B cell (primary cell): ENCODE measurements at regions not wholly inside any gene's neighbourhood (a gene's known extent, or its start where the extent isn't known, plus 50 kb on each side); places are given as distances from the start of the nearest gene placed in this dataset.

ENCODE experiments used
- ATAC-seq: fragments of 200-7000 bp; cut with Tn5 transposase; one replicate; pipeline ENCODE4 v1.10.0; 2021; ENCODE audit warnings: low read depth, mild to moderate bottlenecking, moderate number of reproducible peaks, moderate library complexity
- CTCF ChIA-PET: fragments of 350-600 bp; sonication (Branson Sonifier 250); formaldehyde crosslinking; loops from one replicate; lab custom pipeline; 2021; ENCODE audit warnings: antibody characterized with exemption, inconsistent platforms; lab: Charles Lee
- POLR2A ChIA-PET: fragments of 350-600 bp; sonication (Branson Sonifier 250); formaldehyde crosslinking; loops from one replicate; lab custom pipeline; 2021; ENCODE audit warnings: antibody characterized with exemption; lab: Charles Lee
- DNase-seq: peaks from one replicate; pipeline ENCODE4 v3.0.0; 2013
- H2AFZ ChIP-seq: 2 replicates; pipeline ENCODE4 v1.6.1; 2012; ENCODE audit warnings: mild to moderate bottlenecking, low read depth, low read length; ENCODE audit not compliant: insufficient read depth, poor library complexity, severe bottlenecking
- H3K27ac ChIP-seq, 2 donors: 1 replicate in 1 of 2; 2 replicates in 1 of 2; pipeline ENCODE4 v1.5.1; 2012 to 2013; ENCODE audit warnings: low read length in 2 of 2, mild to moderate bottlenecking in 2 of 2, moderate library complexity in 1 of 2
- H3K27me3 ChIP-seq, 4 experiments: fragments of 200-600 bp in 1 of 4; sonication (generic) in 1 of 4; replicated peaks in 1 of 4; 1 replicate in 2 of 4; 2 replicates in 2 of 4; pipeline versions ENCODE4 v1.6.1 to v1.7.0; 2013 to 2016; ENCODE audit warnings: low read length in 3 of 4, mild to moderate bottlenecking in 2 of 4, mixed read lengths in 1 of 4, moderate library complexity in 1 of 4; ENCODE audit not compliant: insufficient read depth in 4 of 4, control insufficient read depth in 3 of 4; ENCODE audit errors: control extremely low read depth in 1 of 4
- H3K36me3 ChIP-seq, 2 experiments: replicated peaks in 1 of 2; 1 replicate in 1 of 2; 2 replicates in 1 of 2; pipeline versions ENCODE4 v1.6.1 to v1.7.1; 2013; ENCODE audit warnings: low read length in 1 of 2; ENCODE audit not compliant: insufficient read depth in 2 of 2, control insufficient read depth in 1 of 2; ENCODE audit errors: control extremely low read depth in 1 of 2, extremely low read depth in 1 of 2
- H3K4me1 ChIP-seq, 2 donors: fragments of 200-600 bp in 1 of 2; sonication (generic) in 1 of 2; 1 replicate in 1 of 2; 2 replicates in 1 of 2; pipeline versions ENCODE4 v1.5.1 to v1.6.1; 2013 to 2017; ENCODE audit warnings: low read length in 2 of 2; ENCODE audit not compliant: control insufficient read depth in 2 of 2, insufficient read depth in 2 of 2
- H3K4me2 ChIP-seq: replicated peaks from 2 replicates; pipeline ENCODE3; 2012; ENCODE audit warnings: mild to moderate bottlenecking, low read depth, low read length; ENCODE audit not compliant: poor library complexity, severe bottlenecking
- H3K4me3 ChIP-seq, 5 experiments: fragments of 200-600 bp in 1 of 5; sonication (generic) in 1 of 5; 1 replicate in 3 of 5; 2 replicates in 2 of 5; pipeline versions ENCODE4 v1.5.1 to v1.7.0; 2011 to 2016; ENCODE audit warnings: low read length in 4 of 5, mild to moderate bottlenecking in 4 of 5, low read depth in 2 of 5, control low read depth in 1 of 5, moderate library complexity in 1 of 5; ENCODE audit not compliant: insufficient read depth in 1 of 5; ENCODE audit errors: control extremely low read depth in 1 of 5, extremely low read depth in 1 of 5
- H3K79me2 ChIP-seq: fragments of 200-600 bp; sonication (generic); one replicate; pipeline ENCODE4 v1.6.0; 2016; ENCODE audit warnings: low read length; ENCODE audit not compliant: control insufficient read depth, insufficient read depth
- H3K9ac ChIP-seq: fragments of 200-600 bp; sonication (generic); 2 replicates; pipeline ENCODE4 v1.6.1; 2017; ENCODE audit warnings: mild to moderate bottlenecking, low read length, moderate library complexity
- H3K9me3 ChIP-seq, 3 donors: one replicate each; pipeline versions ENCODE4 v1.6.1 to v1.7.1; 2013; ENCODE audit warnings: low read length in 2 of 3; ENCODE audit not compliant: control insufficient read depth in 2 of 3, insufficient read depth in 1 of 3; ENCODE audit errors: control extremely low read depth in 1 of 3
- H4K20me1 ChIP-seq: 2 replicates; pipeline ENCODE4 v1.6.0; 2012; ENCODE audit warnings: mild to moderate bottlenecking, low read length; ENCODE audit not compliant: insufficient read depth, control insufficient read depth, poor library complexity, severe bottlenecking
- H3K27ac Mint-ChIP-seq: one replicate; pipeline ENCODE4 v1.8.0; 2021; ENCODE audit warnings: mixed read lengths
- H3K27me3 Mint-ChIP-seq: one replicate; pipeline ENCODE4 v1.8.0; 2021; ENCODE audit warnings: mixed read lengths
- H3K4me1 Mint-ChIP-seq: one replicate; pipeline ENCODE4 v1.8.0; 2021; ENCODE audit warnings: mixed read lengths
- H3K4me3 Mint-ChIP-seq: one replicate; pipeline ENCODE4 v1.8.0; 2021; ENCODE audit warnings: mixed read lengths
- H3K9me3 Mint-ChIP-seq: one replicate; pipeline ENCODE4 v1.8.0; 2022; ENCODE audit warnings: mixed read lengths; ENCODE audit not compliant: insufficient read depth
- EZH2 ChIP-seq: IDR thresholded peaks from 2 replicates; pipeline ENCODE4 v1.6.1; 2012; ENCODE audit warnings: borderline replicate concordance, low read depth, mild to moderate bottlenecking, moderate library complexity, low read length; ENCODE audit not compliant: insufficient read depth, poor library complexity, severe bottlenecking
- WGBS: methylation state at CpG from one replicate; pipeline ENCODE4 v1.1.5; 2013; ENCODE audit warnings: missing lambda C conversion rate; ENCODE audit not compliant: insufficient coverage; 5-methylcytosine and 5-hydroxymethylcytosine counted together
- intact Hi-C: fragments of 100-400 bp; cut with micrococcal nuclease; formaldehyde crosslinking; loops from one replicate; pipeline ENCODE4 v1.10.0; 2022
- TF ChIP-seq, protein P1 (sequence below): fragments of 200-600 bp; IDR thresholded peaks from one replicate; pipeline ENCODE4 v1.8.0; 2022; ENCODE audit warnings: antibody characterized with exemption, mild to moderate bottlenecking

DNA sequence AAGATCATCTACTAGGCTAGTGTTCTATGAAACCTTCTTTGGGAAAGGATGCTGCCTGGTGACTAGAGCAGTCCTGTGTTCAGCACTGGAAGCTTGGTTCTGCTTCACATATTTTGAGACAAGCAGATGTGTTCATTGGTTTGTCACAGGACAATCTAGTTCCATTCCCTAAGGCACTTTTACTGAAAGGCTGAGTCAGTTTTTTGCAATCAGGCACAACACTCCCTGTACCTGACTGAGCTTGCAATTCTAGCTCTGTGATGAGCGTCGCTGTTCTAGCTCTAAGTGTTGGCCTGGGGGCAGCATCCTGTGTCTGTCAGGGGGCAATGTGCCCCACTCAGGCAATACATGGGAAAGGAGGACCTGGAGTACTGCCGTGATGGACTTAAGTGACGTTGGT lies 144.4 kb downstream of the CAND1 start:
- TF ChIP-seq, protein P1, sequence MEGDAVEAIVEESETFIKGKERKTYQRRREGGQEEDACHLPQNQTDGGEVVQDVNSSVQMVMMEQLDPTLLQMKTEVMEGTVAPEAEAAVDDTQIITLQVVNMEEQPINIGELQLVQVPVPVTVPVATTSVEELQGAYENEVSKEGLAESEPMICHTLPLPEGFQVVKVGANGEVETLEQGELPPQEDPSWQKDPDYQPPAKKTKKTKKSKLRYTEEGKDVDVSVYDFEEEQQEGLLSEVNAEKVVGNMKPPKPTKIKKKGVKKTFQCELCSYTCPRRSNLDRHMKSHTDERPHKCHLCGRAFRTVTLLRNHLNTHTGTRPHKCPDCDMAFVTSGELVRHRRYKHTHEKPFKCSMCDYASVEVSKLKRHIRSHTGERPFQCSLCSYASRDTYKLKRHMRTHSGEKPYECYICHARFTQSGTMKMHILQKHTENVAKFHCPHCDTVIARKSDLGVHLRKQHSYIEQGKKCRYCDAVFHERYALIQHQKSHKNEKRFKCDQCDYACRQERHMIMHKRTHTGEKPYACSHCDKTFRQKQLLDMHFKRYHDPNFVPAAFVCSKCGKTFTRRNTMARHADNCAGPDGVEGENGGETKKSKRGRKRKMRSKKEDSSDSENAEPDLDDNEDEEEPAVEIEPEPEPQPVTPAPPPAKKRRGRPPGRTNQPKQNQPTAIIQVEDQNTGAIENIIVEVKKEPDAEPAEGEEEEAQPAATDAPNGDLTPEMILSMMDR = no peak
- TF ChIP-seq EZH2 = no peak
- Histone ChIP-seq H3K9ac (no peak overlapping the region), H3K4me3 (no peak overlapping the region), H2AFZ (no peak overlapping the region), H4K20me1 (no peaks in the 10 kb centered on the region), H3K36me3 (no peaks in the 10 kb centered on the region), H3K4me2 (no peak overlapping the region), H3K27ac (no peak overlapping the region), H3K4me1 (no peaks in the 10 kb centered on the region), H3K79me2 (no peaks in the 10 kb centered on the region), H3K27me3 (no peaks in the 10 kb centered on the region), H3K9me3 (peaks cover 0 to 7% (median 0%) of the 10 kb centered on the region in 3 donors)
- ChIA-PET POLR2A (no interaction called here), CTCF (no interaction called here)
- H3K4me3 Mint-ChIP-seq = no peak overlapping the region
- DNase-seq (no peak), ATAC-seq (no peak)
- no peaks in the 10 kb centered on the region for H3K27me3 Mint-ChIP-seq
- no peak overlapping the region for H3K27ac Mint-ChIP-seq
- WGBS = 100% methylated on average over 4 of the region's 4 CpGs
- H3K9me3 Mint-ChIP-seq = no peaks in the 10 kb centered on the region
- intact Hi-C loops = no loop called here
- H3K4me1 Mint-ChIP-seq = no peaks in the 10 kb centered on the region

DNA sequence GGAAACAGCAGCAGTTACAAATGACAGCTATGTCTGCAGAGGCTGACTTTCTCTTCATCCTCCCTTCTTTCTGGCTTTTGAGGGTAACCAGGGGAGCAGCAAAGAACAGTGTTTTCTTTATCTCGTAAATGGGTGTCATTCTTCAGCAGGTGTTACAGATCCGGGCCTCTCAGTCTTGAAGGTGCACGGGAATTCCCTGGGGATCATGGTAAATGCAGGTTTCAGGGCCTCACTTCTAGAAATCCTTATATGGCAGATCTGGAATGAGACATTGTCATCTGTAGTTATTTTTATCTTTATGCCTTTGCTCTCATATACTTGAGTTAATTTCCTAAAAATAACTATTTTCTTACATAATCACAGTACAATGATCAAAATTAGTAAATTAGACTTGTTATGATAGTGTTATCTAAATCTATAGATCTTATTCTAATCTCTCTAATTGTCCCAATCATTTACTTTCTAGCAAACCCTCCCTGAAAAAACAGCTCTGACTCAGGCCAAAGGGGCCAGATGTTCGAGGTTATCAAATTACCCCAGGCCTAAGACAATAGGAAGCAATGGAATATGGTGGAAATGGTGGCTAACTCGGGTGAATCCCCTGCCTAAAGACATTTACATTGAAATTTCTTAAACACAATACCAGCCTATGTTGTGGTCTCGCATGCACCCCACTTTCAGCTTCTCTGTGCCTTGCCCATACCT lies 145.0 kb downstream of the CAND1 start:
- DNase-seq (no peak), ATAC-seq (no peak)
- no peaks in the 10 kb centered on the region for H4K20me1 ChIP-seq
- H3K36me3 ChIP-seq = no peaks in the 10 kb centered on the region
- intact Hi-C loops = no loop called here
- no peaks in the 10 kb centered on the region for H3K79me2 ChIP-seq
- WGBS = 100% methylated on average over 1 of the region's 6 CpGs
- no peaks in the 10 kb centered on the region for H3K4me1 Mint-ChIP-seq
- TF ChIP-seq, protein P1 = no peak
- no peak for TF ChIP-seq EZH2
- H3K27me3 ChIP-seq = no peaks in the 10 kb centered on the region
- H3K4me2 ChIP-seq = no peak overlapping the region
- no peak overlapping the region for H2AFZ ChIP-seq
- H3K4me3 ChIP-seq = no peak overlapping the region
- H3K9ac ChIP-seq = no peak overlapping the region
- no peak overlapping the region for H3K27ac ChIP-seq
- H3K4me3 Mint-ChIP-seq = no peak overlapping the region
- H3K9me3 ChIP-seq = peaks cover 0 to 7% (median 0%) of the 10 kb centered on the region in 3 donors
- ChIA-PET CTCF (no interaction called here), POLR2A (no interaction called here)
- H3K27ac Mint-ChIP-seq = no peak overlapping the region
- no peaks in the 10 kb centered on the region for H3K9me3 Mint-ChIP-seq
- H3K4me1 ChIP-seq = no peaks in the 10 kb centered on the region
- H3K27me3 Mint-ChIP-seq = no peaks in the 10 kb centered on the region
